Medulla oblongata (tissue), 1 donor: ENCODE measurements at regions not wholly inside any gene's neighbourhood (a gene's known extent, or its start where the extent isn't known, plus 50 kb on each side); places are given as distances from the start of the nearest gene placed in this dataset.

Source experiments
- DNase-seq: peaks from one replicate; pipeline ENCODE4 v3.0.0-alpha.2; 2015; ENCODE audit errors: extremely low spot score

DNA sequence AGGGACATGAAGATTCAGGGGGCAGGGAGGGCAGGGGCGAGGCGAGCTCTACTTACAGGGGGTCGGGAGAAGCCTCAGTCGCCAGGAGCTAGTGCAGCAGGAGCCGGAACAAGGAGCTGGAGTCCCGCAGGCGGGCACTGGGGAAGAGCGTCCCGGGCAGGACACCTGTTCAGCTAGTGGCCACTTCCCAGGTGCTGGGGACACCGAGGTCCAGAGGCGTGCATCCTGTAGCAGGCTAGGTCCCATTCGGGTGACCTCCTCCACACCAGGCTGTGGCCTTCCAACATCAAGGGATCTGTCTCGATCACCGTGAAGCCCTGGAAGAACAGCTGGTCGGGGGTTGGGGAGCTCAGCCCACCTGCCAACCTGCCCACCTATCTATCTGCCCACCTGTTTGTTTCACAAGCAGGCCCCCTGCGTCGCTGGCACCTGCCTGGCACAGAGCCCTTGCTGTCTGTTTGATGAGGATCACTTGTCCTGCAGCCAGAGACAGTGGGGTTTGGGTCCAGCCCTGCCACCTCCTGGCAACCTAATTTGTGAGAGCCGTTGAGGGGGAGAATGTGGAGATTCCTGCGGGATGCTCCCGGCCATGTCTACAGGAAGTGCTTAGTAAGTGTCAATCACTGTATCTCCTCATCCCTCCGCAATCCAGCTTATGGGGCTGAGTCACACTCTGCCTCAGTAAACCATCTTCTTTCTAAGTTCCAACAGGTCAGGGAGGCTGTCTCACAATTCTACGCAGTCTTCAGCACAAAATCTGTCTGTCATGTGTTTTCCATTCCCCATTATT is 940.9 kb downstream of the BRD1 start:
- no peak for DNase-seq

DNA sequence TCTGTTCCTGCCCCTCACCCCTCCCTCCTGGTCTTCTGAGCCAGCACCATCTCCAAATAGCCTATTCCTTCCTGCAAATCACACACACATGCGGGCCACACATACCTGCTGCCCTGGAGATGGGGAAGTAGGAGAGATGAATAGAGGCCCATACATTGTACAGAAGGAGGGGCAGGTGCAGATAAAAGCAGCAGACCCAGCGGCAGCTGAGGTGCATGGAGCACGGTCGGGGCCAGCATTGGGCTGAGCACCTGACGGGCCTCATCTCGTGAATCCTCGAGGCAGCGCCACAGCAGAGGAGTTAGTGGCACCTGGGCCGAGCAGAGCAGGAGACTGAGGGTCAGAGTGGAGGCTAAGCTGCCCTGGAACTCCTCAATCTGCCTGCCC is 941.8 kb downstream of the BRD1 start:
- no peak for DNase-seq

DNA sequence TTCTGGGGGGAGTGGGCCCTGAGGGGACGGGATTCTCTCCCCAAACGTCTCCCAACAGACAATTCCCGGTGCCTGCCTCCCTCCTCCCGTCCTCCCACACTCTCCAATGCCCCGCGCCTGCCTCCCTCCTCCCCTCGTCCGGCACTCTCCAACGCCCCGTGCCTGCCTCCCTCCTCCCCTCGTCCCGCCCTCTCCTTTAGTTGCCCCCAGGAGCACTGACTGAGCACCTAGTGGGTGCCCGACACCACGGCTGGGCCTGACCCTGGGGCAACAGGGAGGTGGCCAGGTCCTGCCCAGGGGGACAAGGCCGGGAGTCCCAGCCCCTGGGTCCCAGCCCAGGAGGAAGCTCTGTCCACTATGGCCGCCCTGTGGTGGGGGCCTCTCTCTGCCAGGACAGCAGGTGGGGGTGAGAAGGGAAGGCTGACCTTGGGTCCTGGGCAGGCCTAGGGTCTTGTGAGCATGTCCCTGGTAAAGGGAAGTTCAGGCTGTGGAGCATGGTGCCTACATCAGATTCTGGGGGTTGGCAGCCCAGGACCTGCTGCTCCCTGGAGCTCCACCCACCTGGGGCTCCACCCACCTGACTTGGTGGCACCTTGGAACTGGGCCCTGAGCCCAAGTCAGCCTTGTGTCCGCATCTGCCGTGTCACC is 942.3 kb downstream of the BRD1 start:
- no peak for DNase-seq

DNA sequence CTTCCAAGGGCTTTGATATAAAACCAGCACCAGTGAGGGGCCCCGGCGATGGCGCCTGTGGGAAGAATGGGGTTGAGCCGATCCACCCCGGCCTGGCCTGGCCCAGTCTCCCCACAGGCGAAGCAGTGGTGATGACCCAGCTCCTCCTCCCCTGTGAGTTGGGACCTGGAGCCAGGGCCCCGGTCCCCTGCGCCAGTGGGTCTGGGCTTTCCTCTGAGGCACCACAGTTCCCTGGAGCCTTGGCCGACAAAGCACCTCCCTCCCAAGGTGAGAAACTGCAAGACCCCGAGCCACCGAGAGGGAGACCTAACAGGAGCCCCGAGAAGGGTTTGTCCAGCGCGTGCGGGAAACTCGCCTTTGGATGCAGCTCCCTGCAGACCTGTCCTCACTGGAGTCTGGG is 942.9 kb downstream of the BRD1 start:
- DNase-seq: no peak

DNA sequence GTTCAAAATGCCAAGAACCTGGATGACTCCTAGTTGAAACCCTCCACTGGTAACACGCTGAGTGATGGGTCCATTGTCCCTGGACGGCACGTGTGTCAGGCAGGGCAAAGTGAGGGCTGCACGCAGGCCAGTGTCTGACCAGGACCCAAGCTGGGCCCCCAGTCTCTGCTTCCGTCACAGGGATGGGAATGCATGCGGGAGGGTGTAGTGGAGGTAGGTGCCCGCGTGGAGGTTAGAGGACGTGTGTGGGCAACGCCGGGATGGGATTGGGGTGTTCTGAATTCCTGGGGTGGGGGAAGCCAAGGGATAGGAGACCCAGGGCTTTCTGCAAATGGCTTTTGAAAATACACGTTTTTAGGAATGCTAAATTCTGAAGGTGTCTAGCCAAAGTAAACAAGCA is 943.3 kb downstream of the BRD1 start:
- no peak for DNase-seq

DNA sequence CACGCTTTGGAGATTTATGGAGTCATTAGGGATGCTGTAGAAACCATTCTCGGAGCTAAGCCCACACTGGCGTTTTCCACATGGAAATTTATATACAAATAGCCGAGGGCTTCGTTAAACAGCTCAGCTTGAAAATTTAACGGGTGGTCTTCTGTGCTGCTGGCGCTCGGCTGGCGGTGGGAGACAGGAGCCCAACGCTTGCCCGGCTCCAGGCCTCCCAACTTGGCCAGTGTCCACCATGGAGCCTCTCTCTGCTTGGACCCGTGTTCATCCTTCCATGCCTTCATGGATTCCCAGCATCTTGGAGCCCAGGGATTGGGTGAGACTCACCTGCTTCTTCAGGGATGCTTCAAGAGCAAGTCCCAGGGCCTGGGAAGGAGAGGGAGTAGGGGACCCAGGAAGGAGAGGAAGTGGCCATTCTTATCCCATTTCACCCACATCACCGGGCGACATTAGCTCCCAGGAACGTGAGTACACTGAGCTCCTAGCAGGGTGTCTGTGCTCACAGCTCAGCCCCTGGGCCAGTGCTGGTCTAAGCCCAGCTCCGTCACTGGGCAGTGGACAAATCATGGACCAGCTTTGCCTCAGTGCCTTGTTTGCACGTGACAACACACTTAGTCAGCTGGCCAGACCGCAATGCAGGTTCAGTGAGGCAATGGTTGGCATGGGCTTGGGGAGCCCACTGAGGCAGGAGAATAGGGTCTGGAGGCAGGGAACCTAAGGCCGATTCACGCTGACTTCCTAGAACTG is 944.3 kb downstream of the BRD1 start:
- DNase-seq: no peak

DNA sequence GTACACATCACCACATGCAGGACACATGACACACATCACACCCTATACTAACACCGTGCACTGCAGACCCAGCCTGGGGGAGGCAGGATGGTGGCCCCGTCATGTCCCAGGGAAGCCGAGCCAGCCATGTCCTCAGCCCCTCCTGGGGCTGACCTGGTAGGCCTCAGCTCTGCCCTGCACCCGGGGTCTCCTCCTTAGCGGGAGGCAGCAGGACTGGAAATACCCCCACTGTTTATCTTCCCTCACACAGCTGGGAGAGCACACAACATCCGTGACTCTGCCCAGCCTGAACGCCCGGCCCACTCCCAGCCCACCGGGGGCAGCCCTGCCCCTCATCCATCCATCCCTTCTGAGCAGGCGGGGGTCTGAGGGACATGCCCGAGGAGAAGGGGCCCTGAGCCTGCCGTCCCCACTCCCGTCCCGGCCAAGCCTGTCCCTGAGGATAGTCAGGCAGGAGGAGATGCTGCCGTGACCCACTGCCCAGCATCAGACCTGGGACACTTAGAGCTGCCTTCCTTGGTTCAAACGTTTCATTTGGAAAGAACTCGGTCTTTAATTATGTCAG is 945.0 kb downstream of the BRD1 start:
- DNase-seq: no peak

DNA sequence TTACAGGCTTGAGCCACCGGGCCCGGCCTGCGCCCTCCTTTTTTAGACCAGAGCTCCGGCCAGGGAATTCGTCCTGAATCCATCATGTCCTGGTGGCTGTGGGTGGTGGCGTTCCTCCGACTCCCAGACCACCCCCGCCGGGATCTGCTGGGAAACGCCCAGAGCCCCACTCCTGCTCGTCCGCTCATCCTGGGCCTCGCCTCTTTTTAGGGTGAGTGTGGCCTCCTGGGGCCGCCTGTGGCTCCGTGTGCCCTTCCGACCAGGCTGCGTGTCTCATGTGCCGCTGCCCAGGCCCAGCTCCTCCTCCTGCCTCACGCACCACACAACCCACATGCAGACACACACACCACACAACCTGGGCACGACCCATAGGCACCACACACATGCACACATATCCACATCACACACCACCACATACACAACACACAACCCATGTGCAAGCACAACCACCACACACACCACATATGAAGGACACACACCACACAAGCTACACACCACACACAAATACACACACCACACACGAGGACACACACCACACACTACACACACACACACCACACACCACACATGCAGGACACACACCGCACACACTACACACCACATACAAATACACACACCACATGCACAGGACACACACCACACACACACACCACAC is 946.2 kb downstream of the BRD1 start:
- DNase-seq: no peak

DNA sequence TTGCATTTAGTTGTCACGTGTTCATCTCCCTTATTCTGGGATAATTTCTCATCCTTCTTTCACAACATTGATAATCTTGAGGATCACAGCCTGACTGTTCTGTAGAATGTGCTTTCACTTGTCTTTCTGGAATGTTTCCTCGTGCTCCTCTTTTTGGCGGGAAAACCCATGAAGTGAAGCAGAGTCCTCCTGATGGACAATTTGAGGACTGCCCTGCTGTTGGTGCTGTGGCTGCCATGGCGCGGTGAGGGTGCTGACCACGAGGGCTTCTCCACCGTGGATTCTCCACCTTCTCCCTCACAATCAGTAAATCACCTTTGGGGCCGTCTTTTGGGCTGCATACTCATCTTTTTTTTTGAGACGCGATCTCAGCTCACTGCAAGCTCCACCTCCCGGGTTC is 946.9 kb downstream of the BRD1 start:
- DNase-seq: no peak

DNA sequence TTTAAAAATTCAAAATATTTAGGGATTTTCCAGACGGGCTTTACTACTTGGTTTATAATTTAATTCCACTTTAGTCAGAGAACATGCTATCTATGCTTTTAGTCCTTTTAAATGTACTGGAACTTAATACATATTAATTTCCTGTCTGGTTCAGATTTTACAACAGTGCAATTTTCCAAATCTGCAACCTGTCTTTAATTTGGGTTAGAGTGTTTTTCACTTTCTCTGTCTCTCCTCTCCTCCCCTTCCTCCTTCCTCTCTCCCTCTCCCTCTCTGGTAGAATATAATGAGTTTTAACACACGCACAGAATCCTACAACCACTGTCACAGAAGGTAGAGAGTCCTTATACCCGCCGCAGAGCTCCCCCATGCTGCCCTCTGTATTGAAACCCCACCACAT is 950.7 kb downstream of the BRD1 start:
- DNase-seq: no peak

DNA sequence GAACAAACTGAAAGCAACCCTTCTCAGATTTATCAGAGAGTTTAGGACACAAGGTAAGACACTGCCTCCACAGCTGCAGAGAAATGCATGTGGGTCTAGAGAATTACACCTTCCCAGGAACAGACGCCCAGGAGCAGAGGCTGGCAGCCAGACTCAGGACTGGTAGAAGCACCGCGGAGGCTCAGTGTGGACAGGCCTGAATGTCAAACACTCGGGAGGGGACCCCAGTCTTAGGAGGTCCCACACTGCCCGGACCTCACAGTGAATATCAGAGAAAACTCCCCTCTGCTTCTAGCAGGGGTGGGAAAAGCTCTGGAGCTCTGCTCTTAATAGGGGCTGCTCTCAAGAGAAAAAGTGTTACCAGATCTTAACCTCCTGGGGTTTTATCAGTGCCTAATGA is 952.7 kb downstream of the BRD1 start:
- DNase-seq: no peak

DNA sequence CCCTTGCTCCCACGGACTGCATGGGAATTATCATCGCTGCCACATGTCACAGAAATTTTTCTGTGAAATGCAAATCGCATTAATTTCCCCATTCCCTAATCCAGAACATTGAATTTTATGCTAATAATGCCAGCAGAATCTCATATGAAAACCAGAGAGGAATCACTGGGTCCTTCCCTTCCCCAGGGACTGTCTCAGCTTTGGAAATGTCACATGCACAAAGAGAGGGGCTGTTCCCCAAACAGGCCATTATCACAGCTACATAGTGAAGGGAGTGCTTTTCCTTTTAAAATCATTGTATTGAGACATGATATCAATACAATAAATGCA is 954.5 kb downstream of the BRD1 start:
- DNase-seq: no peak

DNA sequence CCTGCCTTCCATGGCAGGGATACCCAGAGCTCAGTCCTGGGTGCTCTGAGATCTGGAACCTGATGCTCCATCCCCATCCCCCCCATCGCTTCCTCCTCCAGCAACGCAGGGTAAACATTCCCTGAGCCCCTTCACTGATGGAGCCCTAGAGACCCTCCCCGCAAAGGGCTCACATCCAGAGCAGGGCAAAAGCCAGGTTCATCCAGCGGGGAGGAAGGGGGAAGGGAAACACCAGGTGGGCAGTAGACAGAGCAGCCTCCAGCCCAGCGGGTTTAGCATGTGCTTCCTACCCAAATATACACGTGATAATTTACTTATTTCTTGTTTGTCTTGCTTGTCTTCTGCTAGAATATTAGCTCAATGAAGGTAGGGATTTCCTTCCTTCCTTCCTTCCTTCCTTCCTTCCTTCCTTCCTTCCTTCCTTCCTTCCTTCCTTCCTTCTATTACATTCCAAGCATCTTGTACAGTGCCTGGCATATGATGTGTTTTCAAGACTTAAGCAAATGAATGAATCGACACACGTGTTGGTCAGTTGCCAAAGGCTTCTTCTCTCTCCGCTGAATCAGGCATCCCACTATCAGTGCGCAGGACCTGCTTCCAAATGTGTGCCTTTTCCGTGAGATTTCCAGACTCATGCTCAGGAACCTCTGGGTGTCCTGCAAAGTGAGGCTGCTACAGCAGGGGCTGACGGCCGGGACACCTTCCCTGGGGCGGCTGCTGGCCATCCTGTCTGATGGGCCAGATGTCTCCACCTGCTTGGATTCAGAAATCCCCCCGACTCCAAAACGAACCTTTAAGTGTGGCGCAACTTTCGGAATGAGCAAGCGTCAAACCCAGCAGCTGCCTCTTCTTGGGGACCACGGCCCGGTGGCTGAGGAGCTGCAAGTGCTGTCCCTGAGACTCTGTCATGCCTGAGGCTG is 955.1 kb downstream of the BRD1 start:
- no peak for DNase-seq

DNA sequence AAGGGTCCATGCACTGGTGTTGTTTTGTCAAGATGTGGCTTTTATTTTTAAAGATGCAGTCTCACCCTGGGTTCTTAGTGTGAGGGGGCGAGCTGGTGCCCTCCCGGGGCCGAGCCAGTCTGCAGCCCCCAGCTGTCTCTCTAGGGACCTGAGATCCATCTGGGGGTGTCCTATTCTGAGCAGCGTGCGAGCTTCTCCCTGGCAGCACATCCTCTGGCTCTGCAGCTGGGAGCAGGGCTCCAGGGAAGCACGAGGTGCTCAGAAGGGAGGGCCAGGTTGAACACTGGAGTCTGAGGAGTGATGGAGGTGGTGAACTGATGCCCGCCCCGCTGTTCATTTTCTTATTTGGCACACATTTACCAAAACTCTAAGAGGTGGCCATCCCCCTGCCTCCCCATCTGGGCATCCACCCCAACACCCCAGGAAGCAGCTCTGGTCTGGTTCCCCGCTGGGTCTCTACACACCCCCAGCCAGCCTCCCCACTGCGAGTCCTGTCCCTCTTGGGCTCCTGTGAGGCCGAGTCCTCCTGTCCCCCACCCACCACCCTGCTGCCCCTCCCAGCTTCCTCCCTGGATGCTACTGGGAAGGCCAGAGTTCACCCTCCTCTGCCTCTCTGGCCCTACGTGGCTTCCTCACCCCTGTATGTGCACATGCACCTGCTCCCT is 956.4 kb downstream of the BRD1 start:
- DNase-seq: no peak

DNA sequence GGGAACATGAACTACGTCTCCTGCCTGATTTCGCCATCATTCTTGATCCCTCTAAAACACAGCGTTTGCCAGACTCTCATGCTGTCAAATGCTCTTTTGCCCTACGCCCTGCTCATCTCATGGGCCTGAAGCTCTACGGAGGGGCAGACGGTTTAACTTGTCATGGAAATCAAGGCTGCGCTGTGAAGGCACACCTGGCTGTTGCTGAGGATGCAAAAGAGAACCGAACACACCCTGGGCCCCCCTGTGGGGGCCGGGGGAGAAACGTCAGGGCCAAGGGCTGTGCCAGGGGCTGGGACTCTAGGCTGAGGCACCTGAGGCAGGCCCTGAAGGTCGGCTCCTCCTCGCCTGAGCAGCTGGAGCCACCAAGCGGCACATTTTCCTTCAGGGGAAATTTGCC is 957.2 kb downstream of the BRD1 start:
- DNase-seq: no peak

DNA sequence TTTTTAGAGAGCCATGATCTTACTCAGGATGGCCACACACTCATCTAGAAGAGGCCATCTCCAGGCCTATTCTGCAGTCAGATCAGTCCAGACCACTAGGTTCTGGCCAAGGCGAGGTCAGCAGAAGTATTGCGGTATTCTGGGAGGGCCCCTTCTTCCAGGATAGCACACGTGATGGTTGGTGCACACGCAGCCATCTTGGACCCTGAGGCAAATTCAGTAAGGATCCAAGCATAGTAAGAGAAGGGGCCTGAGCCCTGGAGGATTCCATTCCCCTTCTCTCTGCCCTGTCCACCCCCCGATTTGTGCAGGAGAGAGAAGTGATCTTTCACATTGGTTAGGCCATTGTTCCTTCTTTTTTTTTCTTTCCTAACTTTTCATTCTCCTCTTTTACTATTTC is 957.9 kb downstream of the BRD1 start:
- DNase-seq: no peak

DNA sequence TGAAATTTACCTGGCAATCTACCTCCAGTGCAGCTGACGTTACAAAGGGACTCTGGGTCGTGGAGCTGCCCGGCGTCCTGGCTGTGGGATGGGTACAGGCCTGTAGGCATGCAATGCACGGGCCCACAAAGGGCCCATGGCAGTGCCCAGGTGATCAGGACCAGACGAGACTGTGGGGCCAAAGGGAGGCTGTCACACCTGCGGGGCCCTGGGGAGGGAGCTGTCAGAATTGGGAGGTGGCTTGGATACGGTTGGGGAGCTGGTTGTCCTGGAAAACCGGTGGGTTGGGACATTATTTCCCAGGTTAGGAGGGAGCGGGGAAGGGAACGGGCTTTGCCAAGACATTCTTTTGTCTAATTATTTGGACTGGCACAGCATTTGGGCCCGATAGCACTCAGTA is 958.5 kb downstream of the BRD1 start:
- no peak for DNase-seq

DNA sequence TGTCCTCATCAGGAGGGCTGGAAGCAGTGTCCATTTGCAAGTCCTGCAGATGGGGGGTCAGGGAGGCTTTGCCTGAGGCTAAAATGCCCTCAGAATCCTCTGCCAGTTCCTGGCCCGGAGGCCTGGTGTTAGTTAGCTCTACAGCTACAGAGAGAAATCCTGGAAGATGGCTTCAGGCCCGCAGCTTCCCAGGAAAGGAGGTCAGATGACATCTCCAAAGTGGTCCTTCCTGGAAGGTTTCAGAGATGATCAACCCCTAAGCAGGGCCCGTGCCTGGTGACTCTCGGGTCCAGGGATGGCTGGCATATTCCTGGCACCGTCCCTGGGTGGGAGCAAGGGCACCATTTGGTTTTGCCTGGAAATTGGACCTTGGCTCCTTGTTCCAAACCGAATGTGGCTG is 959.1 kb downstream of the BRD1 start:
- no peak for DNase-seq

DNA sequence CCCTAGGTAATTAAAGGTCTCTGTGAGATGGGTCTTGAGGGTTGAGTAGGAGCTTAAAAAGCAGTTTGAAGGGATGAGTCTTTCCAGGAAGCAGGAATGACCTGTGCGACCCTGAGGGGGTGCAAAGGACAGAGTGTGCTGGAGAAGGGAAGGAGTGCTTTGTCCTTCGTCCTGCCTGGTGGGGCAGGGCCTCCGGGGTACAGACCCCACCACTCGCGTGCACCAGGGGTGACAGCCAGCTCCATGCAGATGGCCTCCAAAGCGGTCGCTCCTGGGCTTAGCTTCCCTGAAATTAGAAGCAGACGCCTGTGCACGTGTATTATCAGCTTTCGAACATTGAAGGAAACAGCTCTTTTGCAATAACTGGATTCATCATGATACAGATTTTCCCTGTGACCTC is 959.8 kb downstream of the BRD1 start:
- DNase-seq: no peak

DNA sequence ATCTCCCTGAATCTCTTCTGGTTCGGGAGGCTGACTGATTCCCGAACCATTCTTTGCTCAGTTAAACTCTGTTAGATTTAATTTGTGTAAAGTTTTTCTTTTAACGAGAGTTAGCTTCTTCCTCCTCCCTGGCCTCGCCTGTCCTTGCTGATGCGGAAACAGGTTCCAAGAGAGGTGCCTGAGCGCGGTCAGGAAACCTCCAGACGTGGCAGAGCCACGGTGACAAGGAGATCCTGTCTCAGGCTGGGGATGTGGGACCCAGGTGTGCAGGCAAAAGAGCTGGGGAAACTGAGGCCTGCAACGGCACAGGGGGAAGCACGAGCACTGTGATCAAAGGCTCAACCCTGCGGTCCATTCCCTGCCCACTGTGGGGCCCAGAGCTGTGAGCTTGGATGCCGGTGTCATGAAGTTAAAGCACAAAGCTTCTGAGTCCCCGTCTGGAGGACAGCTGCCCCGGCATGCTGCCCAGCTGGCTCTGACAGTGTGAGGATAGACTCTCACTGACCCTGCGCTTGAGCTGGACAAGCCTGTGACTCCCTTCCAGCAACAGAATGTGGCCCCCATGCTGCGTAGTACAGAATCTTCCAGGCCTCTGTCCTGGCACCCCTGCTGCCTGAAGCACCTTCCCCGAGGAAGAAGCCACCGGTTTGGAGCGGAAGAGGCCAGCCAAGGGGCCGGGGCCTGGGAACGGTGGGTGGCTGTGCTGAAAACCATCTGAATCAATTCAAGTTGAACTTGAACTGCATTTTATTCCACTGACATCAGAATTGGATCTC is 960.6 kb downstream of the BRD1 start:
- no peak for DNase-seq
